GM12891 (cell line): ENCODE measurements at regions not wholly inside any gene's neighbourhood (a gene's known extent, or its start where the extent isn't known, plus 50 kb on each side); places are given as distances from the start of the nearest gene placed in this dataset.

Experiments
- DNase-seq: peaks from one replicate; pipeline ENCODE4 v3.0.0; 2011; ENCODE audit warnings: low spot score; ENCODE audit not compliant: insufficient read length
- FAIRE-seq: peaks from 2 replicates; lab custom pipeline; 2011; peaks lifted over from hg19 to GRCh38; lab: Jason Lieb, UNC
- PAX5 ChIP-seq: IDR thresholded peaks from 2 replicates; pipeline ENCODE4 v1.6.1; 2011; ENCODE audit warnings: low read length, moderate library complexity, mild to moderate bottlenecking; ENCODE audit not compliant: insufficient read depth, severe bottlenecking
- POLR2A ChIP-seq: IDR thresholded peaks from 2 replicates; pipeline ENCODE4 v1.6.1; 2011; ENCODE audit warnings: low read depth, low read length, control low read depth
- POLR2AphosphoS5 ChIP-seq: IDR thresholded peaks from 2 replicates; pipeline ENCODE4 v1.6.1; 2011; ENCODE audit warnings: low read depth, low read length, control low read depth
- POU2F2 ChIP-seq: IDR thresholded peaks from 2 replicates; pipeline ENCODE4 v1.6.1; 2011; ENCODE audit warnings: low read depth, mild to moderate bottlenecking, control low read depth, low read length, moderate library complexity
- SPI1 ChIP-seq: IDR thresholded peaks from 2 replicates; pipeline ENCODE4 v1.6.1; 2011; ENCODE audit warnings: low read depth, low read length, control low read depth
- TAF1 ChIP-seq: IDR thresholded peaks from 2 replicates; pipeline ENCODE4 v1.6.1; 2011; ENCODE audit warnings: low read depth, low read length, control low read depth

- no peak for TF ChIP-seq TAF1
- no peak for DNase-seq
- peak; percentile 55 for FAIRE-seq
Measured at GRCh38 chr6:14217728-14218518, 100.4 kb downstream of the CD83 start.

GRCh38 chr6:14218519-14218800, 100.9 kb downstream of the CD83 start:
- TF ChIP-seq POLR2A: no peak
- FAIRE-seq (no peak), DNase-seq (no peak)

DNA sequence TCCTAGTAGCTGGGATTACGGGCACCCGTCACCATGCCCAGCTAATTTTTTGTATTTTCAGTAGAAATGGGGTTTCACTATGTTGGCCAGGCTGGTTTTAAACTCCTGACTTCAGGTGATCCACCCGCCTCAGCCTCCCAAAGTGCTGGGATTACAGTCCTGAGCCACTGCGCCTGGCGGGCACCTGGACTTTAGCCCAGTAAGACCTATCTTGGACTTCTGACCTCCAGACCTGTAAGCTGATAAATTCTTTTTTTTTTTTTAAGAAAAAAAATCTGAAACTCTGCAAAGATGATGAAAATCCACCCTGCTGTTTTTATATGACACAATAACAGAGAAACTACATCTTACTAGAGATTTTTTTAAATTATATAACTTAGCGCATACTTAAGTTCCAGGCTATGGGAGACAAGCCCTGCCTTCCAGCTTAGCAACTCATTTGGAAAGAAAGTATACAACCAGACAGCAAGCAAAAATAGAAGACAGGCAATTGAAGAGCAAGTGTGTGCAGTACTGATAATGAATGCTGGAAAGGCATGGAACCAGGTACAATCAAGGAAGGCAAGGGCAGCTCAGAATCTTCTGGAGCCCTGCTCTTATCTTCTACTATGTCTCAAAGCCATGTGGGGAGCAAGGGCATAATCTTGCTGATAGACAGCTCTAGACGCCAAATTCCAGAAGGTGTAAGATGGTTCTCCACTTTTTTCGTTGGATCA, 104.2 kb downstream of the CD83 start:
- FAIRE-seq (no peak), DNase-seq (no peak)
- TF ChIP-seq POLR2AphosphoS5 (no peak), POLR2A (no peak), PAX5 (no peak), TAF1 (no peak), POU2F2 (no peak), SPI1 (no peak)

DNA sequence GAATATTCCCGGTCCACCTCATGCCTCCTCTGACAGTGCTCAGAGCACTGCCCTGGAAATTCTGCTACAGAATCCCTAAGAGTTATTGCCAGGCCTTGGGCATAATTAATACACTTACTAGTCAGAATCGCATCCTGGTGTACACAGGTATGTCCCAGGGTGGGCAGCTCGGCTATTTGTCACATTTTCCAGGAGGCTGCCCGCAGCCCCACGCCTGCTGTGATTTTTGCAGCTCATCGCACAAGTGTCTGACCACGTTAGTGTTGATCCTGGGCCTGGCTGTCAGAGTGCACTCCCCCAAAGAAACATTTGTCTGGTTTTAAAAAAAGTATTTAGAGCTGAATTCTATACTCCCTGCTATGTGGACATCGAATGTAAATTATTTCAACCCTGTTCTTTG, 105.4 kb downstream of the CD83 start:
- TF ChIP-seq POLR2AphosphoS5 (no peak), POU2F2 (no peak), SPI1 (no peak), TAF1 (no peak), POLR2A (no peak), PAX5 (no peak)
- DNase-seq (no peak), FAIRE-seq (no peak)

DNA sequence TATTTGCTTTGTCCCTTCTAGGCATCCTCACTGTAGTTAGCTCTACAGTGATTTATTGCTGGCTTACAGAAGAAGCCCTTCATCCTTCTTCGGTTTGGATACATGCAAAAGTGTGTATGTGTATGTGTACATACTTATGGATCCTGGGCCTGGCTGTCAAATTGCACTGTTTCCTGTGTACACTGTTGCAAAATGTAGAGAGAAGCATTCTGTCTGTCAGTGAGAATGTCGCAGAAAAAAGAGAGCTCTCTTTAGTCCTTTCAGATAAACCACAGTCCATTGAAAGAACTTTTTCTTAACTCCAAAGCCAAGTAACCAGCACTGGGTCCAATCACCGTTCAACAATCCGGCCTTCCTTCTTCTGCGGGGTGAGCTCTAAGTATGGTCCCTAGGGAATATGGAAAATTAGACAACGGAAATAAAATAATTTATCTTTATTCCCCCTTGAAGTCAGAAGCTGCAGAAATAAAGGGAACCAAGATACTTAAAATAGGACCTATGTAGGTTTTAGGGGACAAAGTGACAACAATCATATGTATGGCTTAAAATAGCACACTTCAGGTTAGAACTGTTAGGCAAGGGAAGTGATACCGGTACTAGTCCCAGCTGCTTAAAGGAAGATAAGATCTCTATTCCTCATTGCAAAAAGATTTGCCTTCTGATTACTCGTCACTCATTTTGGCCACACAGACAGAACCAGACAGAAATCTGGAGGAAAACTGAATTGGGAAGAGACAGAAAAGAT, 107.0 kb downstream of the CD83 start:
- no peak for TF ChIP-seq POLR2AphosphoS5
- peak; percentile 94 for TF ChIP-seq SPI1
- peak; percentile 67 for FAIRE-seq

DNA sequence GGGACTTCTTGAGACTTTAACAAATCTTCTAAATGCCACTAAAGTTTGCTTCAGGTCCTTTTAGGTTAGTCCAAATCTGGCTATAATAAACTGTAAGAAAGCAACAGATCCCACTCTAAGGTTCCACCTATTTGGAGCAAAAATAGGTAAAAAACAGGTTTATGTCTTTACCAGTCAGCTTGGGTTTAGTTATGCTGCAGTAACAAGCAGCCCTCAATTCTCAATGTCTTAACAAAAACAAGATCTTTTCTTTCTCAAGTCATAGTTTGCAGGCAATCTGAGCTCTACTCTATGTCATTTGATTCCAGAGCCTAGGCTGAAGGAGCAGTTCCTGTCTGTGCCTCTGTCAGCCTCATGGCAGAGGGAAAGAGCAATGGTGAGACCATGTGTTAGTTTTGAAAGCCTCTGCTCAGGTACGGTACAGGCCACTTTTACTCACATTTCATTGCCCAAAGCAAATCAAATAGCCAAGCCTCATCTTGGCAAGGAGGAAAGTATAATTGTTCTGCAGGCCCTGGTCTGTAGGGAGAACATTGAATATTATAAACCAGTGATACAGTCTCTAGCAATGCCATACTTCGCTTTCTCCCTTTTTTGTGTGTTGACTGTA, 108.6 kb downstream of the CD83 start:
- FAIRE-seq (no peak), DNase-seq (no peak)
- TF ChIP-seq PAX5 (no peak), TAF1 (no peak), POLR2A (no peak), POU2F2 (no peak), POLR2AphosphoS5 (no peak)

More for the DNA sequence above, 107.0 kb downstream of the CD83 start:
- DNase-seq: peak; percentile 13

GRCh38 chr6:14228571-14228970, 111.0 kb downstream of the CD83 start:
- DNase-seq (no peak), FAIRE-seq (peak; percentile 28)

DNA sequence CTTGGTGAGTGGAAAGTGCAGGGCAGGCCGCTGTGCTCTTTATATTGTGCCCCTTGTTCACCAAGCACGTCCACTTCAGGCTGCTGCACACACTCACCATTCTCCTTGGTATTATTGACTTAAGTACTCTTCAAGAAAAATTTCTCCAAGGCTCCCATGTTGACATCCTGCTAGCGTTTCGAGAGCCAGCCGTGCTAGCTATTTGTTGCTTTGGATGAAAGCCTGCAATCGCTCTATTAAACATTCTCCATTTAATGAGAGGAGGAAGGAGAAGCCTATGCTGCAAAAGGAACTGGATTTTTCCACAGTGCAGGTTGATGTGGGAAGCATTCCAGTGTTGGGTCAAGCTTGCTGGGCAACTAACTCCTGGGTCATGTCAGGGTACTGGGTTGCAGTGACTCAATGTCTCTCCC, 113.5 kb downstream of the CD83 start:
- TF ChIP-seq POLR2A: no peak
- TF ChIP-seq PAX5: no peak
- DNase-seq (no peak), FAIRE-seq (no peak)

More at GRCh38 chr6:14228571-14228970, 111.0 kb downstream of the CD83 start:
- TF ChIP-seq PAX5: no peak
- TF ChIP-seq POLR2AphosphoS5: no peak
- TF ChIP-seq POLR2A: no peak
- TF ChIP-seq TAF1: no peak
- no peak for TF ChIP-seq POU2F2
- no peak for TF ChIP-seq SPI1

GRCh38 chr6:14231501-14232280, 114.1 kb downstream of the CD83 start:
- no peak for DNase-seq
- FAIRE-seq: no peak
- TF ChIP-seq POLR2A (no peak), POU2F2 (no peak), SPI1 (no peak), TAF1 (no peak), PAX5 (no peak), POLR2AphosphoS5 (no peak)
